ENCODE measurements at regions not wholly inside any gene's neighbourhood (a gene's known extent, or its start where the extent isn't known, plus 50 kb on each side); places are given as distances from the start of the nearest gene placed in this dataset.

DNA sequence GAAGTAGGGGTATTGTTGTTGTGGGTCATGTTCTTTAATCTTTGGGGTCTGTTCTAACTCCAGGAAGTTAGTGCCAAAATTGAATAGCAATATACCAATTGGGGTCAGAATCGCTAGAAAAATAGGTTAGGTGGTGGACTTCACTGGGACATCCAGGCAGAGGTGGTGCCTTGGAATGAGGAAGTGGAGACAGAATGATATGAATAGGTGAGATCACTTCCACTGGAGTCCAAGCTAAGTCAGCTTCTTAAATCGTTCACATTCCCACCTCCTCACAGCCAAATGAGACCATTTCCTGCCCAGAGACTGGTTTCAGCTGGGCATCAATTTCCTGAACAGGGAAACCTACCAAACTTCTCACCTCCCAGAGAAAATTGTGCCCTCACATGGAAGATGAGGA lies 137.8 kb upstream of the RAB4A start:
- TF ChIP-seq, protein P1, sequence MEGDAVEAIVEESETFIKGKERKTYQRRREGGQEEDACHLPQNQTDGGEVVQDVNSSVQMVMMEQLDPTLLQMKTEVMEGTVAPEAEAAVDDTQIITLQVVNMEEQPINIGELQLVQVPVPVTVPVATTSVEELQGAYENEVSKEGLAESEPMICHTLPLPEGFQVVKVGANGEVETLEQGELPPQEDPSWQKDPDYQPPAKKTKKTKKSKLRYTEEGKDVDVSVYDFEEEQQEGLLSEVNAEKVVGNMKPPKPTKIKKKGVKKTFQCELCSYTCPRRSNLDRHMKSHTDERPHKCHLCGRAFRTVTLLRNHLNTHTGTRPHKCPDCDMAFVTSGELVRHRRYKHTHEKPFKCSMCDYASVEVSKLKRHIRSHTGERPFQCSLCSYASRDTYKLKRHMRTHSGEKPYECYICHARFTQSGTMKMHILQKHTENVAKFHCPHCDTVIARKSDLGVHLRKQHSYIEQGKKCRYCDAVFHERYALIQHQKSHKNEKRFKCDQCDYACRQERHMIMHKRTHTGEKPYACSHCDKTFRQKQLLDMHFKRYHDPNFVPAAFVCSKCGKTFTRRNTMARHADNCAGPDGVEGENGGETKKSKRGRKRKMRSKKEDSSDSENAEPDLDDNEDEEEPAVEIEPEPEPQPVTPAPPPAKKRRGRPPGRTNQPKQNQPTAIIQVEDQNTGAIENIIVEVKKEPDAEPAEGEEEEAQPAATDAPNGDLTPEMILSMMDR (IDR thresholded peaks at IDR 0.05; ENCODE audit: poor library complexity) = no peak
- TF ChIP-seq EZH2 (IDR thresholded peaks at IDR 0.05; ENCODE audit: borderline replicate concordance) (no peak), EZH2phosphoT487 (IDR thresholded peaks at IDR 0.05; ENCODE audit: low read depth, severe bottlenecking, unreplicated experiment) (no peak)

All from hepatocyte (in vitro differentiated cells).